H9 (cell line): ENCODE measurements at regions not wholly inside any gene's neighbourhood (a gene's known extent, or its start where the extent isn't known, plus 50 kb on each side); places are given as distances from the start of the nearest gene placed in this dataset.

Source experiments
- DNase-seq: peaks from one replicate; pipeline ENCODE4 v3.0.0-alpha.2; 2017
- H2AFZ ChIP-seq: one replicate; pipeline ENCODE4 v1.6.1; 2013; ENCODE audit warnings: mild to moderate bottlenecking, low read length, control low read depth, moderate library complexity
- H2AK5ac ChIP-seq: 2 replicates; pipeline ENCODE4 v1.6.1; 2013; ENCODE audit warnings: low read length, control low read depth, mixed read lengths; ENCODE audit not compliant: insufficient read length
- H2BK120ac ChIP-seq: one replicate; pipeline ENCODE4 v1.6.1; 2013; ENCODE audit warnings: low read depth, mild to moderate bottlenecking, low read length, control low read depth, inconsistent platforms; ENCODE audit not compliant: poor library complexity, severe bottlenecking
- H2BK12ac ChIP-seq: 2 replicates; pipeline ENCODE4 v1.6.1; 2013; ENCODE audit warnings: low read length, control low read depth, mixed read lengths, low read depth; ENCODE audit not compliant: insufficient read length
- H2BK15ac ChIP-seq: 2 replicates; pipeline ENCODE4 v1.6.1; 2013; ENCODE audit warnings: low read depth, low read length, control low read depth
- H2BK20ac ChIP-seq: one replicate; pipeline ENCODE4 v1.6.1; 2013; ENCODE audit warnings: low read depth, mild to moderate bottlenecking, low read length, control low read depth, inconsistent platforms; ENCODE audit not compliant: poor library complexity, severe bottlenecking
- H2BK5ac ChIP-seq: 2 replicates; pipeline ENCODE4 v1.6.1; 2013; ENCODE audit warnings: low read length, control low read depth, mixed read lengths; ENCODE audit not compliant: insufficient read length
- H3K14ac ChIP-seq: 2 replicates; pipeline ENCODE4 v1.6.1; 2013; ENCODE audit warnings: low read length, control low read depth; ENCODE audit not compliant: insufficient read depth
- H3K18ac ChIP-seq: 2 replicates; pipeline ENCODE4 v1.6.1; 2013; ENCODE audit warnings: low read depth, mild to moderate bottlenecking, mixed read lengths, low read length, control low read depth; ENCODE audit not compliant: insufficient read length
- H3K23ac ChIP-seq: 2 replicates; pipeline ENCODE4 v1.6.1; 2013; ENCODE audit warnings: low read length, control low read depth, mixed read lengths, low read depth; ENCODE audit not compliant: insufficient read length
- H3K23me2 ChIP-seq: 2 replicates; pipeline ENCODE4 v1.6.1; 2013; ENCODE audit warnings: low read depth, mild to moderate bottlenecking, mixed read lengths, low read length, control low read depth; ENCODE audit not compliant: insufficient read length, poor library complexity, severe bottlenecking
- H3K27ac ChIP-seq: 2 replicates; pipeline ENCODE4 v1.5.1; 2013; ENCODE audit warnings: low read length, control low read depth, mixed read lengths, low read depth; ENCODE audit not compliant: insufficient read length
- H3K27me3 ChIP-seq: 2 replicates; pipeline ENCODE4 v1.6.1; 2013; ENCODE audit warnings: low read length, control low read depth, inconsistent platforms; ENCODE audit not compliant: insufficient read depth
- H3K4ac ChIP-seq: 2 replicates; pipeline ENCODE4 v1.6.1; 2013; ENCODE audit warnings: low read depth, mild to moderate bottlenecking, control low read depth, inconsistent platforms, low read length, moderate library complexity
- H3K4me1 ChIP-seq: 2 replicates; pipeline ENCODE4 v1.6.1; 2013; ENCODE audit warnings: low read length, control low read depth, inconsistent platforms; ENCODE audit not compliant: insufficient read depth
- H3K4me2 ChIP-seq: 2 replicates; pipeline ENCODE4 v1.6.1; 2013; ENCODE audit warnings: low read length, control low read depth, mixed read lengths; ENCODE audit not compliant: insufficient read length, insufficient read depth
- H3K56ac ChIP-seq: 2 replicates; pipeline ENCODE4 v1.6.1; 2013; ENCODE audit warnings: low read depth, mild to moderate bottlenecking, mixed read lengths, low read length, control low read depth; ENCODE audit not compliant: insufficient read length
- H3K79me1 ChIP-seq: 2 replicates; pipeline ENCODE4 v1.6.1; 2013; ENCODE audit warnings: low read depth, mild to moderate bottlenecking, moderate library complexity, low read length, control low read depth, inconsistent platforms; ENCODE audit not compliant: insufficient read depth, poor library complexity, severe bottlenecking
- H3K79me2 ChIP-seq: 2 replicates; pipeline ENCODE4 v1.6.1; 2013; ENCODE audit warnings: low read length, control low read depth, inconsistent platforms; ENCODE audit not compliant: insufficient read depth
- H3K9ac ChIP-seq: 2 replicates; pipeline ENCODE4 v1.6.1; 2013; ENCODE audit warnings: low read length, control low read depth, mixed read lengths; ENCODE audit not compliant: insufficient read length; ENCODE audit errors: extremely low read depth
- H3K9me3 ChIP-seq: one replicate; pipeline ENCODE4 v1.6.1; 2013; ENCODE audit warnings: low read depth, low read length, inconsistent platforms; ENCODE audit not compliant: control insufficient read depth
- H3T11ph ChIP-seq: one replicate; pipeline ENCODE4 v1.6.1; 2013; ENCODE audit warnings: mild to moderate bottlenecking, low read length, control low read depth, inconsistent platforms
- H4K20me1 ChIP-seq: one replicate; pipeline ENCODE4 v1.6.1; 2013; ENCODE audit not compliant: control insufficient read depth, insufficient read length, insufficient read depth
- H4K5ac ChIP-seq: 2 replicates; pipeline ENCODE4 v1.6.1; 2013; ENCODE audit warnings: low read depth, mild to moderate bottlenecking, mixed read lengths, low read length, control low read depth; ENCODE audit not compliant: insufficient read length
- H4K8ac ChIP-seq: replicated peaks from 2 replicates; pipeline ENCODE4 v1.6.1; 2013; ENCODE audit warnings: low read length, control low read depth, mixed read lengths, low read depth; ENCODE audit not compliant: insufficient read length
- H4K91ac ChIP-seq: 2 replicates; pipeline ENCODE4 v1.6.1; 2013; ENCODE audit warnings: low read depth, mild to moderate bottlenecking, moderate library complexity, mixed read lengths, low read length, control low read depth; ENCODE audit not compliant: insufficient read length
- H3K27ac Mint-ChIP-seq, 3 experiments: 2 replicates in 2 of 3; 3 replicates in 1 of 3; pipeline ENCODE4 v1.8.0; 2020 to 2021; ENCODE audit warnings: mixed read lengths in 3 of 3, mild to moderate bottlenecking in 1 of 3, moderate library complexity in 1 of 3
- H3K27me3 Mint-ChIP-seq: 2 replicates; pipeline ENCODE4 v1.8.0; 2021; ENCODE audit warnings: low read depth, mild to moderate bottlenecking, moderate library complexity, mixed read lengths
- H3K36me3 Mint-ChIP-seq, 3 experiments: 2 replicates in 2 of 3; 3 replicates in 1 of 3; pipeline ENCODE4 v1.8.0; 2020 to 2021; ENCODE audit warnings: low read depth in 3 of 3, mixed read lengths in 3 of 3; ENCODE audit not compliant: insufficient read depth in 1 of 3
- H3K4me1 Mint-ChIP-seq, 2 experiments: 2 replicates each; pipeline ENCODE4 v1.8.0; 2020; ENCODE audit warnings: mixed read lengths in 2 of 2
- H3K4me3 Mint-ChIP-seq, 2 experiments: 2 replicates in 1 of 2; 3 replicates in 1 of 2; pipeline ENCODE4 v1.8.0; 2020 to 2021; ENCODE audit warnings: mild to moderate bottlenecking in 2 of 2, mixed read lengths in 2 of 2, moderate library complexity in 1 of 2
- H3K9me3 Mint-ChIP-seq, 2 experiments: 2 replicates in 1 of 2; 3 replicates in 1 of 2; pipeline ENCODE4 v1.8.0; 2020; ENCODE audit warnings: mild to moderate bottlenecking in 2 of 2, mixed read lengths in 2 of 2, moderate library complexity in 1 of 2
- WGBS: extraction: QIAGEN DNeasy Blood & Tissue Kit; methylation state at CpG from one replicate; pipeline ENCODE4 v1.1.7; 2013; ENCODE audit warnings: missing lambda C conversion rate, low lambda C conversion rate, mixed read lengths; ENCODE audit not compliant: insufficient read length; ENCODE audit errors: extremely low coverage; 5-methylcytosine and 5-hydroxymethylcytosine counted together
- TF ChIP-seq, protein P1 (sequence below): fragments of 200-600 bp; sonication (generic); conservative IDR thresholded peaks from 3 replicates; pipeline ENCODE4 v1.8.0; 2021; ENCODE audit warnings: antibody characterized with exemption, mild to moderate bottlenecking

- DNase-seq: no peak
- Histone ChIP-seq H4K91ac (no peak overlapping the region), H3K27me3 (no peaks in the 10 kb centered on the region), H2BK20ac (no peak overlapping the region), H2BK12ac (no peak overlapping the region), H3K23ac (no peak overlapping the region), H3K18ac (no peak overlapping the region), H2BK5ac (no peak overlapping the region), H3K79me1 (no peaks in the 10 kb centered on the region), H3K27ac (no peak overlapping the region), H3T11ph (no peak overlapping the region), H3K4ac (no peak overlapping the region), H3K79me2 (no peaks in the 10 kb centered on the region), H3K9ac (no peak overlapping the region), H3K4me1 (no peaks in the 10 kb centered on the region), H2BK120ac (no peak overlapping the region), H2AFZ (no peak overlapping the region), H4K5ac (no peak overlapping the region), H3K23me2 (no peaks in the 10 kb centered on the region), H3K14ac (no peak overlapping the region), H4K8ac (no peak overlapping the region), H2BK15ac (no peak overlapping the region), H2AK5ac (no peak overlapping the region), H3K56ac (no peak overlapping the region), H3K4me2 (no peak overlapping the region), H3K9me3 (no peaks in the 10 kb centered on the region), H4K20me1 (no peaks in the 10 kb centered on the region)
- Mint-ChIP-seq H3K4me3 (no peak overlapping the region), H3K27me3 (no peaks in the 10 kb centered on the region; the same call in 1 of the 2 replicates), H3K9me3 (no peaks in the 10 kb centered on the region), H3K27ac (no peak overlapping the region), H3K4me1 (no peaks in the 10 kb centered on the region), H3K36me3 (no peaks in the 10 kb centered on the region)
- no CpG with 5 or more reads among the region's 4 CpGs for WGBS
- TF ChIP-seq, protein P1, sequence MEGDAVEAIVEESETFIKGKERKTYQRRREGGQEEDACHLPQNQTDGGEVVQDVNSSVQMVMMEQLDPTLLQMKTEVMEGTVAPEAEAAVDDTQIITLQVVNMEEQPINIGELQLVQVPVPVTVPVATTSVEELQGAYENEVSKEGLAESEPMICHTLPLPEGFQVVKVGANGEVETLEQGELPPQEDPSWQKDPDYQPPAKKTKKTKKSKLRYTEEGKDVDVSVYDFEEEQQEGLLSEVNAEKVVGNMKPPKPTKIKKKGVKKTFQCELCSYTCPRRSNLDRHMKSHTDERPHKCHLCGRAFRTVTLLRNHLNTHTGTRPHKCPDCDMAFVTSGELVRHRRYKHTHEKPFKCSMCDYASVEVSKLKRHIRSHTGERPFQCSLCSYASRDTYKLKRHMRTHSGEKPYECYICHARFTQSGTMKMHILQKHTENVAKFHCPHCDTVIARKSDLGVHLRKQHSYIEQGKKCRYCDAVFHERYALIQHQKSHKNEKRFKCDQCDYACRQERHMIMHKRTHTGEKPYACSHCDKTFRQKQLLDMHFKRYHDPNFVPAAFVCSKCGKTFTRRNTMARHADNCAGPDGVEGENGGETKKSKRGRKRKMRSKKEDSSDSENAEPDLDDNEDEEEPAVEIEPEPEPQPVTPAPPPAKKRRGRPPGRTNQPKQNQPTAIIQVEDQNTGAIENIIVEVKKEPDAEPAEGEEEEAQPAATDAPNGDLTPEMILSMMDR: no peak
Observed at GRCh38 chr4:188707036-188707435, 567.8 kb downstream of the TRIML1 start.
